ENCODE measurements at regions not wholly inside any gene's neighbourhood (a gene's known extent, or its start where the extent isn't known, plus 50 kb on each side); places are given as distances from the start of the nearest gene placed in this dataset.
"Not testable (repeated sequence)": the region's sequence is repeated elsewhere in the genome, so short reads cannot be mapped to it uniquely, and the experiment has no call there.

DNA sequence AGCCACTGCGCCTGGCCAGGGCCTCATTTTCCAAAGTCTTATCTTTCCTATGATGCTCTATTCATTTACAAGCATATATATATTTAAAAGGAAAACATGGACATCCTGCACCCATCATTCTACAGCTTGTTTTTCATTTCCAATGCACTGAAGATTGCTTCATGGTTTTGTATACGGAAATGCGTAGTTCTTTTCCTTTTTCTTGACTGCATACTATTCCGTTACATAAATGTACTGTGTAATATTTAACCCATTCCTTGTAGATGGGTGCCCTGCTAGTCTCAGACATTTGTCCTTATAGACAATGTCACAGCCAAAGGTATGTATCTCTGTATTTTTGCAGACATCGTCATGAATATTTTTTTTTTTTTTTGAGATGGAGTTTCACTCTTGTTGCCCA is 257.0 kb downstream of the ASMT start:
- no peak for ATAC-seq (ENCODE audit: low FRiP score)
- TF ChIP-seq, protein P1, sequence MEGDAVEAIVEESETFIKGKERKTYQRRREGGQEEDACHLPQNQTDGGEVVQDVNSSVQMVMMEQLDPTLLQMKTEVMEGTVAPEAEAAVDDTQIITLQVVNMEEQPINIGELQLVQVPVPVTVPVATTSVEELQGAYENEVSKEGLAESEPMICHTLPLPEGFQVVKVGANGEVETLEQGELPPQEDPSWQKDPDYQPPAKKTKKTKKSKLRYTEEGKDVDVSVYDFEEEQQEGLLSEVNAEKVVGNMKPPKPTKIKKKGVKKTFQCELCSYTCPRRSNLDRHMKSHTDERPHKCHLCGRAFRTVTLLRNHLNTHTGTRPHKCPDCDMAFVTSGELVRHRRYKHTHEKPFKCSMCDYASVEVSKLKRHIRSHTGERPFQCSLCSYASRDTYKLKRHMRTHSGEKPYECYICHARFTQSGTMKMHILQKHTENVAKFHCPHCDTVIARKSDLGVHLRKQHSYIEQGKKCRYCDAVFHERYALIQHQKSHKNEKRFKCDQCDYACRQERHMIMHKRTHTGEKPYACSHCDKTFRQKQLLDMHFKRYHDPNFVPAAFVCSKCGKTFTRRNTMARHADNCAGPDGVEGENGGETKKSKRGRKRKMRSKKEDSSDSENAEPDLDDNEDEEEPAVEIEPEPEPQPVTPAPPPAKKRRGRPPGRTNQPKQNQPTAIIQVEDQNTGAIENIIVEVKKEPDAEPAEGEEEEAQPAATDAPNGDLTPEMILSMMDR (IDR thresholded peaks at IDR 0.05) = no peak
- DNase-seq (ENCODE audit: low spot score) = no peak

DNA sequence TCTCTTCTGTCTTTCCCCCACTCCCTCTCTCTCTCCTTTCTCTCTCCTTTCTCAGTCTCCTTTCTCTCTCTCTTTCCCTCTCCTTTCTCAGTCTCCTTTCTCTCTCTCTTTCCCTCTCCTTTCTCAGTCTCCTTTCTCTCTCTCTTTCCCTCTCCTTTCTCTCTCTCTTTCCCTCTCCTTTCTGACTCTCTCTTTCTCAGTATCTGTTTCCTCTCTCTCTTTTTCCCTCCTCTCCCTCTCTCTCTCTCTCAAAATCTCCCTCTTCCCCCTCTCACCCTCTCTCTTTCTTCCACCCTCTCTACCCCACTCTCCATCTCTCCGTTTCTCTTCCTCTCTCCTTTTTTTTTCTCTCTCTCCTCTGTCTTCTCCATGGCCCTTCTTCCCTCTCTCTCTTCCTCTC is 258.8 kb downstream of the ASMT start:
- TF ChIP-seq, protein P1 (IDR thresholded peaks at IDR 0.05) = no peak
- DNase-seq (ENCODE audit: low spot score) = no peak
- ATAC-seq (ENCODE audit: low FRiP score) = no peak

DNA sequence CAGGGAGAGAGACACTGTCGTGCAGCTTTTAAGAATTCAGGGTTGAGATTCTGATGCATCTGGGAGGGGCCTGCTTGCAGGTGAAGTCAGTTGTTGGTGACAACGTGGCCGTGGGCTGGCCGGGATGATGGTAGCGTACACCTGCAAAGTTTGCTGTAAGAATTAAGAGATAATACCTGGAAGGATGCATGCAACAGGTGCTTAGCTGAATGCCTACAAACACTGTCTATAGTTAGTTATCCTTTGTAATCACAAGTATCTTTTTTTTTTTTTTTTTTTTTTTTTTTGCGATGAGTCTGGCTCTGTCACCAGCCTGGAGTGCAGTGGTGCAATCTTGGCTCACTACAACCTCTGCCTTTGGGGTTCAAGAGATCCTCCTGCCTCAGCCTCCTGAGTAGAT is 259.6 kb downstream of the ASMT start:
- ATAC-seq (ENCODE audit: low FRiP score) (no peak), DNase-seq (ENCODE audit: low spot score) (no peak)
- TF ChIP-seq, protein P1 (IDR thresholded peaks at IDR 0.05) = no peak

DNA sequence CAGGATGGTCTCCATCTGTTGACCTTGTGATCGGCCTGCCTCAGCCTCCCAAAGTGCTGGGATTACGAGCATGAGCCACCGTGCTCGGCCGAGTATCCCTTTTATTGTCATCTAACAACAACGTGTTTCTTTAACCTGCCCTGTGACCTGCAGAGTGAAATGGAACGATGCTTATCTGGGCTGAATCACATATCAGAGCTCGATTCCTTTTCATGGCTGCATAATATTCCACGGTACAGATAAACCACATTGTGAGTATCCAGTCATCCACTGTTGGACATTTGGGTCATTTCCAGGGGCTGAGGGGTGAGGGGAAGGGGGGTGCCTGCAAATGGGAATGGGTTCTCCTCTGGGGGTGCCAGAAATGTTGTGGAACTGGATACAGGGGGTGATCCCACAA is 260.0 kb downstream of the ASMT start:
- DNase-seq (ENCODE audit: low spot score) (no peak), ATAC-seq (ENCODE audit: low FRiP score) (no peak)
- TF ChIP-seq, protein P1 (IDR thresholded peaks at IDR 0.05) = no peak

DNA sequence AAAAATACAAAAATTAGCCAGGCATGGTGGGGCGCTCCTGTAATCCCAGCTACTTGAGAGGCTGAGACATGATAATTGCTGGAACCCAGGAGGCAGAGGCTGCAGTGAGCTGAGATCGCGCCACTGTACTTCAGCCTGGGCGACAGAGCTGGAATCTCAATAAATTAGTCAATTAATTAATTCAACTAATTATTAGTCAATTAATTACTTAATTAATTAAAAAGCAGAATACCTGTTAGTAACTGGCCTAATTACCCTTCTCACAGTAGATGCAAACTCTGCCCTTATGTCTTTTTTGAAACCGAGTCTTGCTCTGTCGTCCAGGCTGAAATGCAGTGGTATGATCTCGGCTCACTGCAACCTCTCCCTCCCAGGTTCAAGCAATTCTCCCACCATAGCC is 261.2 kb downstream of the ASMT start:
- ATAC-seq (ENCODE audit: low FRiP score) (no peak), DNase-seq (ENCODE audit: low spot score) (no peak)
- TF ChIP-seq, protein P1 (IDR thresholded peaks at IDR 0.05) = no peak

DNA sequence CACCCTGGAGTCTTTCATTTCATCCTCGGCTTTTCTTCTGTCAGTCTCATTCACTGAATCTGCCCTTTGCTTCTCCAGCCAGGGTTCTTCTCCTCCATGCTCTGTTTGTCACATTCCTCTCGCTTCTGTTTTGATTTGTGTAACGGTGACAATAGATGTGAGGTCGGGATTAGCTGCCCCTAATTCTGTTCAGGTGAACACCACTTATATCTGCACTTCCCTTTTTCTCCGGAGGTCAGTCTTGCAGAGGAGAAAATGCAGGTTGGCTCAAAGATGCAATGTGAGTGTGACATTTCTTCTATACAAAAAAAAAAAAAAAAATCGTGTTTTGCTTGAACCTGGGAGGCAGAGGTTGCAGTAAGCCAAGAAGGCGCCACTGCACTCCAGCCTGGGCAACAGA is 262.9 kb downstream of the ASMT start:
- DNase-seq (ENCODE audit: low spot score) (no peak), ATAC-seq (ENCODE audit: low FRiP score) (no peak)
- TF ChIP-seq, protein P1 (IDR thresholded peaks at IDR 0.05) = no peak

DNA sequence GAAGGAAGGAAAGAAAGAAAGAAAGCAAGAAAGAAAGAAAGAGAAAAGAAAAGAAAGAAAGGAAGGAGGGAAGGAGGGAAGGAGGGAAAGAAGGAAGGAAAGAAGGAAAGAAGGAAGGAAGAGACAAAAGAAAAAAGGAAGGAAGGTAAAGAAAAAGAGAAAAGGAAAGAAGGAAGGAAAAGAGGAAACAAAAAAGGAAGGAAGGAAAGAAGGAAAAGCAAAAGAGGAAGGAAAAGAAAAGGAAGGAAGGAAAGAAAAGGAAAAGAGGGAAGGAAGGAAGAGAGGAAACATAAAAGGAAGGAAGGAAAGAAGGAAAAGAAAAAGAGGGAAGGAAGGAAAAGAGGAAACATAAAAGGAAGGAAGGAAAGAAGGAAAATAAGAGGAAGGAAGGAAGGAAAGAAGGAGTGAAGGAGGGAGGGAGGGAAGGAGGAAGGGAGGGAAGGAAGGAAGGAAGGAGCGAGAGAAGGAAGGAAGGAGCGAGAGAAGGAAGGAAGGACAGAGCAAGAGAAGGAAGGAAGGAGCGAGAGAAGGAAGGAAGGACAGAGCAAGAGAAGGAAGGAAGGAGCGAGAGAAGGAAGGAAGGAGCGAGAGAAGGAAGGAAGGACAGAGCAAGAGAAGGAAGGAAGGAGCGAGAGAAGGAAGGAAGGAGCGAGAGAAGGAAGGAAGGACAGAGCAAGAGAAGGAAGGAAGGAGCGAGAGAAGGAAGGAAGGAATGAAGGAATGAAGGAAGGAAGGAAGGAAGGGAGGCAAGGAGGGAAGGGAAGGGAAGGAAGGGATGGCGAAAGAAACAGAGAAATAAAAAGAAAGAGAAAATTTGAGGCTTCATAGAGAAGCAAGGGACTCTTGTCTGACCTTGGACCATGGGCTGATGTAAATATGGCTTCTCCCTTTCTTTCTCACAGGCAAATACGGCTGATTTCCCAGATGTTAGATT is 266.3 kb downstream of the ASMT start:
- not testable (repeated sequence) for DNase-seq (ENCODE audit: low spot score); ATAC-seq (ENCODE audit: low FRiP score)
